Liver (tissue), 3 donors: ENCODE measurements at regions not wholly inside any gene's neighbourhood (a gene's known extent, or its start where the extent isn't known, plus 50 kb on each side); places are given as distances from the start of the nearest gene placed in this dataset.

Source experiments
- ATF3 ChIP-seq: IDR thresholded peaks from 2 replicates; pipeline ENCODE4 v1.6.1; 2016; ENCODE audit warnings: antibody characterized with exemption
- CTCF ChIP-seq: fragments of 150-350 bp; IDR thresholded peaks from 2 replicates; pipeline ENCODE4 v1.5.1; 2017; ENCODE audit warnings: improper control_type of control experiment, low read depth, low read length; ENCODE audit not compliant: missing input control
- MAX ChIP-seq: IDR thresholded peaks from 2 replicates; pipeline ENCODE4 v1.6.1; 2016; ENCODE audit warnings: antibody characterized with exemption
- RAD21 ChIP-seq, 2 donors: IDR thresholded peaks; 2 replicates each; pipeline ENCODE4 v1.6.1; 2016; ENCODE audit warnings: antibody characterized with exemption in 2 of 2, mild to moderate bottlenecking in 2 of 2
- REST ChIP-seq: IDR thresholded peaks from 2 replicates; pipeline ENCODE4 v1.6.1; 2016; ENCODE audit warnings: antibody characterized with exemption, mild to moderate bottlenecking
- RXRA ChIP-seq, 2 donors: IDR thresholded peaks; 2 replicates each; pipeline ENCODE4 v1.6.1; 2017 to 2018; ENCODE audit warnings: antibody characterized with exemption in 2 of 2, mild to moderate bottlenecking in 1 of 2
- ZBTB33 ChIP-seq: IDR thresholded peaks from 2 replicates; pipeline ENCODE4 v1.6.1; 2016; ENCODE audit warnings: antibody characterized with exemption
- donor health status: healthy.
- donor health status: healthy.

GRCh38 chr5:136703036-136703435 is 337.7 kb upstream of the TRPC7 start:
- TF ChIP-seq MAX (no peak), CTCF (no peak), ZBTB33 (no peak), ATF3 (no peak), RAD21 (IDR thresholded peaks at IDR 0.05) (no peak), REST (no peak), RXRA (IDR thresholded peaks at IDR 0.05) (no peak)
